ENCODE measurements at regions not wholly inside any gene's neighbourhood (a gene's known extent, or its start where the extent isn't known, plus 50 kb on each side); places are given as distances from the start of the nearest gene placed in this dataset.
A peak's percentile ranks its signal among the peaks of the same experiment; 100 is the strongest.
"Not testable (repeated sequence)": the region's sequence is repeated elsewhere in the genome, so short reads cannot be mapped to it uniquely, and the experiment has no call there.

- in situ Hi-C loops (cut with MboI; ENCODE audit: low sequenced_read_pairs in 4 of 4), result no loop called here
Observed at GRCh38 chr2:52428224-52428623, 1339.4 kb upstream of the CHAC2 start.

GRCh38 chr2:52423655-52424054 lies 1343.9 kb upstream of the CHAC2 start:
- ATAC-seq (no peak), DNase-seq (no peak)
- intact Hi-C loops (cut with DNase I; ENCODE audit: low total_unique reads), result no loop called here
- no peaks in the 10 kb centered on the region for H3K27me3 ChIP-seq
- H3K4me1 ChIP-seq, result no peaks in the 10 kb centered on the region
- H3K36me3 ChIP-seq, result no peaks in the 10 kb centered on the region
- no peak overlapping the region for H3K4me3 ChIP-seq
- in situ Hi-C loops (cut with MboI; ENCODE audit: low sequenced_read_pairs in 4 of 4), result no loop called here
- TF ChIP-seq CTCF (IDR thresholded peaks at IDR 0.05 in 4 of 5, conservative IDR thresholded peaks at IDR 0.05 in 1 of 5) (no peak), POLR2A (IDR thresholded peaks at IDR 0.05) (no peak)
- H3K27ac ChIP-seq, result no peak overlapping the region
- H3K9me3 ChIP-seq, result no peaks in the 10 kb centered on the region

More at GRCh38 chr2:52428224-52428623, 1339.4 kb upstream of the CHAC2 start:
- DNase-seq, result no peak
- intact Hi-C loops (cut with DNase I; ENCODE audit: low total_unique reads), result no loop called here
- no peak for ATAC-seq
- H3K4me1 ChIP-seq, result no peaks in the 10 kb centered on the region
- no peak overlapping the region for H3K4me3 ChIP-seq
- H3K9me3 ChIP-seq, result no peaks in the 10 kb centered on the region
- TF ChIP-seq POLR2A (IDR thresholded peaks at IDR 0.05) (no peak), CTCF (IDR thresholded peaks at IDR 0.05 in 4 of 5, conservative IDR thresholded peaks at IDR 0.05 in 1 of 5) (no peak)
- H3K27ac ChIP-seq, result no peak overlapping the region
- H3K36me3 ChIP-seq, result no peaks in the 10 kb centered on the region
- H3K27me3 ChIP-seq, result no peaks in the 10 kb centered on the region

- Histone ChIP-seq H3K27ac (no peak overlapping the region), H3K36me3 (no peaks in the 10 kb centered on the region), H3K4me3 (no peak overlapping the region), H3K9me3 (no peaks in the 10 kb centered on the region), H3K4me1 (no peaks in the 10 kb centered on the region), H3K27me3 (no peaks in the 10 kb centered on the region)
- ATAC-seq (no peak), DNase-seq (no peak)
- in situ Hi-C loops (cut with MboI; ENCODE audit: low sequenced_read_pairs in 4 of 4) (no loop called here), intact Hi-C loops (cut with DNase I; ENCODE audit: low total_unique reads) (no loop called here)
- TF ChIP-seq POLR2A (IDR thresholded peaks at IDR 0.05), result no peak
- TF ChIP-seq CTCF (IDR thresholded peaks at IDR 0.05 in 4 of 5, conservative IDR thresholded peaks at IDR 0.05 in 1 of 5), result no peak
Observed at GRCh38 chr2:52423111-52423510, 1344.5 kb upstream of the CHAC2 start.

- H3K9me3 ChIP-seq, result no peaks in the 10 kb centered on the region
- in situ Hi-C loops (cut with MboI; ENCODE audit: low sequenced_read_pairs in 4 of 4), result no loop called here
- no peak overlapping the region for H3K27ac ChIP-seq
- H3K4me3 ChIP-seq, result no peak overlapping the region
- intact Hi-C loops (cut with DNase I; ENCODE audit: low total_unique reads), result no loop called here
- DNase-seq (no peak), ATAC-seq (no peak)
- no peaks in the 10 kb centered on the region for H3K27me3 ChIP-seq
- peak in 1 of 5 experiments; percentile 21 for TF ChIP-seq CTCF (IDR thresholded peaks at IDR 0.05 in 4 of 5, conservative IDR thresholded peaks at IDR 0.05 in 1 of 5)
- no peak for TF ChIP-seq POLR2A (IDR thresholded peaks at IDR 0.05)
- no peaks in the 10 kb centered on the region for H3K4me1 ChIP-seq
- H3K36me3 ChIP-seq, result no peaks in the 10 kb centered on the region
Observed at GRCh38 chr2:52416340-52416739, 1351.3 kb upstream of the CHAC2 start.

GRCh38 chr2:52414561-52415295 lies 1352.9 kb upstream of the CHAC2 start:
- Histone ChIP-seq H3K27me3 (no peaks in the 10 kb centered on the region), H3K9me3 (no peaks in the 10 kb centered on the region), H3K27ac (no peak overlapping the region), H3K4me3 (no peak overlapping the region), H3K36me3 (no peaks in the 10 kb centered on the region), H3K4me1 (no peaks in the 10 kb centered on the region)
- TF ChIP-seq POLR2A (IDR thresholded peaks at IDR 0.05) (no peak), CTCF (IDR thresholded peaks at IDR 0.05 in 4 of 5, conservative IDR thresholded peaks at IDR 0.05 in 1 of 5) (no peak)
- ATAC-seq (no peak), DNase-seq (no peak)
- in situ Hi-C loops (cut with MboI; ENCODE audit: low sequenced_read_pairs in 4 of 4) (no loop called here), intact Hi-C loops (cut with DNase I; ENCODE audit: low total_unique reads) (no loop called here)

GRCh38 chr2:52409308-52410118 lies 1358.1 kb upstream of the CHAC2 start:
- ATAC-seq; H3K4me1 ChIP-seq; H3K4me3 ChIP-seq; H3K27ac ChIP-seq; in situ Hi-C loops (cut with MboI; ENCODE audit: low sequenced_read_pairs in 4 of 4); DNase-seq; H3K9me3 ChIP-seq; intact Hi-C loops (cut with DNase I; ENCODE audit: low total_unique reads); H3K27me3 ChIP-seq; H3K36me3 ChIP-seq: not testable (repeated sequence)

All from gastrocnemius medialis (tissue), 4 donors.